ENCODE measurements at regions not wholly inside any gene's neighbourhood (a gene's known extent, or its start where the extent isn't known, plus 50 kb on each side); places are given as distances from the start of the nearest gene placed in this dataset.
"Not testable (repeated sequence)": the region's sequence is repeated elsewhere in the genome, so short reads cannot be mapped to it uniquely, and the experiment has no call there.

DNA sequence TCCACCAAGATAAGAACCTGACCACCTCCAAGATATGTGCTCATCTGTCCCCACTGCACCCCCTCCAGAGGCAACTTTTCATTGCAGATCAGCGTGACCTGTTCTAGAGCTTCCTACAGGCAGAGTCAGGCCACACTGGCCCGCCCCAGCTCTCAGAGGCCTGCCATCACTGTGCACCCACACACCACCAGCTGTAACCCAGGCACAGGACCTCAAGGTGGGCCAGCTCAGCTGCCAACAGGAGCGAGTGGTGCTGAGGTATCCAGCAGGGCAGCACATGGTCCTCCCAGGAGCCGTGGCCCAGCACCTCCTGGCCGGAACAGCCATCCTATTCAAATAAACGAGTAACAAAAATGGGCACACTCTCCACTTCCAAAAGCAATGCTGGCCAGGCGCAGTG is 189.9 kb upstream of the FOXD4L5 start:
- not testable (repeated sequence) for H3K27ac ChIP-seq (ENCODE audit: low read depth, low read length); H3K9me3 ChIP-seq (ENCODE audit: insufficient read depth, low read length); H3K79me2 ChIP-seq (ENCODE audit: insufficient read depth, low read length); H3K9ac ChIP-seq (ENCODE audit: low read length); H3K36me3 ChIP-seq (ENCODE audit: low read length); H3F3A ChIP-seq (ENCODE audit: insufficient read depth); H3K9me2 ChIP-seq (replicated peaks; ENCODE audit: insufficient read depth, low read length); H3K27me3 ChIP-seq (ENCODE audit: low read length); H2AFZ ChIP-seq (ENCODE audit: low read depth, low read length, severe bottlenecking); H4K20me1 ChIP-seq (ENCODE audit: low read depth, low read length); H3K4me3 ChIP-seq (ENCODE audit: insufficient read depth, low read length, poor library complexity, severe bottlenecking); H3K4me2 ChIP-seq (ENCODE audit: low read depth, low read length, poor library complexity, severe bottlenecking)

DNA sequence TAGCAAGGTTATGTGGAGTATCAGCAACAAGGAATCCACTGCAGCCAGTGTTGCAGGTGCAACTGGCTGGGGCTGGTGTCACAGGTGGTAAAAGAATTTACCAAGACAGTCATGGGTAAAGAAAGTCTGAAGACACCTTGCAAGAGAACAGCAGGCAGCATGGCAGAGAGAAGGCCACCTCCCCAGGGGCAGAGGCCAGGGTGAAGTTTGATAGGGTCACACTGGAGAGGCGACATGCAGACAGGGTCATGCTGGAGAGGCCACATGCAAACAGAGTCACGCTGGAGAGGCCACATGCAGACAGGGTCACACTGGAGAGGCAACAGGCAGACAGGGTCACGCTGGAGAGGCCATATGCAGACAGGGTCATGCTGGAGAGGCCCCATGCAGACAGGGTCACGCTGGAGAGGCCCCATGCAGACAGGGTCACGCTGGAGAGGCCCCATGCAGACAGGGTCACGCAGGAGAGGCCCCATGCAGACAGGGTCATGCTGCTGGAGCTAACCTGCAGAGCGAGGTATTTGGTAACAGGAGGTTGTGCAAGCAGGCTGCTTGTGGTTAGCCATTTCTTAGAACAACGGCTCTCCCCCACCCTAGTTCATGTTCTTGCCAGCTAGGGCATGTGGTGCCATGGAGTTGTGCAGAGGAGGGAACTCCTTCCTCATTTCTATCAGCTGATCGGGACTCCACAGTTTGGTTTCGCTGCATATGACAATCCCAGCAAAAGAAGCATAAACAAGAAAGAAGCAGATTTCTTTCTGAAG is 188.2 kb upstream of the FOXD4L5 start:
- not testable (repeated sequence) for H3F3A ChIP-seq (ENCODE audit: insufficient read depth); H3K27me3 ChIP-seq (ENCODE audit: low read length); H3K9me2 ChIP-seq (replicated peaks; ENCODE audit: insufficient read depth, low read length); H3K4me2 ChIP-seq (ENCODE audit: low read depth, low read length, poor library complexity, severe bottlenecking); H3K9ac ChIP-seq (ENCODE audit: low read length); H3K79me2 ChIP-seq (ENCODE audit: insufficient read depth, low read length); H3K36me3 ChIP-seq (ENCODE audit: low read length); H3K4me3 ChIP-seq (ENCODE audit: insufficient read depth, low read length, poor library complexity, severe bottlenecking); H3K27ac ChIP-seq (ENCODE audit: low read depth, low read length); H4K20me1 ChIP-seq (ENCODE audit: low read depth, low read length); H3K9me3 ChIP-seq (ENCODE audit: insufficient read depth, low read length); H2AFZ ChIP-seq (ENCODE audit: low read depth, low read length, severe bottlenecking)

DNA sequence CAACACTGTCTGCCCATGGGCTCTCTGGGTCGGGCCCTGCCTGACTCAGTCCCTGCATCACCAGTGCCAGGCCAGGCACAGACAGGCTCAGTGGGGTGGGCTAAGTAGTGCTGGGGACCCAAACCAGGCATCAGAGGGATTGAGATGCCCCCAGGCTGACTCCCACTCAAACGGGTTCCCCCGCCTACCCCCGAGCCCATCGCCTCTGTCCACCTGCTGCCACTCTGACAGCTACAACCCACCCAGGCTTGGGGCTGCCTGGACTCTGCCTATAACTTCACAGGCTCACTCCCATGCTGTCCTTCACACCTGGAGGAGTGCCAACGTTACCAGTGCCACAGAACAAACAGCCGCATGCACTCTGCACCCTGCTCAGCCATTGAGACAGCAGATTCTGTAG is 186.1 kb upstream of the FOXD4L5 start:
- H3K36me3 ChIP-seq (ENCODE audit: low read length); H3K27ac ChIP-seq (ENCODE audit: low read depth, low read length); H3K79me2 ChIP-seq (ENCODE audit: insufficient read depth, low read length); H3K9ac ChIP-seq (ENCODE audit: low read length); H2AFZ ChIP-seq (ENCODE audit: low read depth, low read length, severe bottlenecking); H3K27me3 ChIP-seq (ENCODE audit: low read length); H3F3A ChIP-seq (ENCODE audit: insufficient read depth); H3K4me3 ChIP-seq (ENCODE audit: insufficient read depth, low read length, poor library complexity, severe bottlenecking); H4K20me1 ChIP-seq (ENCODE audit: low read depth, low read length); H3K9me3 ChIP-seq (ENCODE audit: insufficient read depth, low read length); H3K9me2 ChIP-seq (replicated peaks; ENCODE audit: insufficient read depth, low read length); H3K4me2 ChIP-seq (ENCODE audit: low read depth, low read length, poor library complexity, severe bottlenecking): not testable (repeated sequence)

DNA sequence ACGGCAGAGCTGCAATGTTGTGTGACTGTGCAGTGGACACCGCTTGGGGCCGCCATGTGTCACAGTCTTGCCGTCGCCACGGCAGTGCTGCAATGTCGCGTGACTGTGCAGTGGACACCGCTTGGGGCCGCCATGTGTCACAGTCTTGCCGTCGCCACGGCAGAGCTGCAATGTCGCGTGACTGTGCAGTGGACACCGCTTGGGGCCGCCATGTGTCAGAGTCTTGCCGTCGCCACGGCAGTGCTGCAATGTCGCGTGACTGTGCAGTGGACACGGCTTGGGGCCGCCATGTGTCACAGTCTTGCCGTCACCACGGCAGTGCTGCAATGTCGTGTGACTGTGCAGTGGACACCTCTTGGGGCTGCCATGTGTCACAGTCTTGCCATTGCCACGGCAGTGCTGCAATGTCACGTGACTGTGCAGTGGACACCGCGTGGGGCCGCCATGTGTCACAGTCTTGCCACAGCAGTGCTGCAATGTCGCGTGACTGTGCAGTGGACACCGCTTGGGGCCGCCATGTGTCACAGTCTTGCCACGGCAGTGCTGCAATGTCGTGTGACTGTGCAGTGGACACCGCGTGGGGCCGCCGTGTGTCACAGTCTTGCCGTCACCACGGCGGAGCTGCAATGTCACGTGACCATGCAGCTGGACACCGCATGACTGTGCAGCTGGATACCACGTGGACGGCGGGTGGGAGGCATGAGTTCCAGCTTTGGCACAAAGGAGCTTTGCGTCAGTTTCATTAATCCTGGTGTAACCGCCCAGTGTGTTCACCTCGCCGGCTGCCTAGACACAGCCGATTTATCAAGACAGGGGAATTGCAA is 182.1 kb upstream of the FOXD4L5 start:
- H3K4me2 ChIP-seq (ENCODE audit: low read depth, low read length, poor library complexity, severe bottlenecking); H4K20me1 ChIP-seq (ENCODE audit: low read depth, low read length); H3K9ac ChIP-seq (ENCODE audit: low read length); H3K4me3 ChIP-seq (ENCODE audit: insufficient read depth, low read length, poor library complexity, severe bottlenecking); H3K79me2 ChIP-seq (ENCODE audit: insufficient read depth, low read length); H3K9me3 ChIP-seq (ENCODE audit: insufficient read depth, low read length); H2AFZ ChIP-seq (ENCODE audit: low read depth, low read length, severe bottlenecking); H3F3A ChIP-seq (ENCODE audit: insufficient read depth); H3K36me3 ChIP-seq (ENCODE audit: low read length); H3K27ac ChIP-seq (ENCODE audit: low read depth, low read length); H3K27me3 ChIP-seq (ENCODE audit: low read length); H3K9me2 ChIP-seq (replicated peaks; ENCODE audit: insufficient read depth, low read length): not testable (repeated sequence)

DNA sequence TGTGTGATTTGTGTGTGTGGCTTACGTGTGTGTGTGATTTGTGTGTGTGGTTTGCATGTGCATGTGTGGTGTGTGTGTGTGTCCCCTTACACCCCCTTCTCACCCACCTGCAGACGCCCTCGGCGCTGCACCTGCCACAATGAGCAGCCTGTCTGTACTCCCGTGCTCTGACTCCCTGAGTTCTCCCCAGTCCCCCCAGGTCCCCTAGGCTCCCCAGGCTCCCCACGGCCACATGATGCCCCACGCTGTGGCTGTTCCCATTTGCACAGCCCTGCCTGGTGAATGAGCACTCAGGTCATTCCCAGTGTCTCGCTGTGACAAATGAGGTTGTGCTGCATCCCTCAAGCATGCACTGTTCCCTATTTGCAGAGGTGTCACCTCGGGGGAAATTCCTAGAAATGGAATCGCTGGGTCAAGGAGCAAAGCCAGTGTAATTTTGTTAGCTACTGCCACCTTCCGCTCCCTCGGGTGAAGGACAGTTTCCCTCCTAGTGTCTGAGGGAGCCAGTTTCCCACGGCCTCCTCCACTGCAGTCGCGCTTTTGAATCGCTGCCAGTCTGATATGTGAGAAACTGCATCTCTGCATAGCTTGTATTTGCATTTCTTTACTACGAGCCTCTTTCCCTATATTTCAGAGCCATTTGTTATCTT is 180.4 kb upstream of the FOXD4L5 start:
- H3K27ac ChIP-seq (ENCODE audit: low read depth, low read length); H4K20me1 ChIP-seq (ENCODE audit: low read depth, low read length); H2AFZ ChIP-seq (ENCODE audit: low read depth, low read length, severe bottlenecking); H3K9me2 ChIP-seq (replicated peaks; ENCODE audit: insufficient read depth, low read length); H3K36me3 ChIP-seq (ENCODE audit: low read length); H3K27me3 ChIP-seq (ENCODE audit: low read length); H3K9me3 ChIP-seq (ENCODE audit: insufficient read depth, low read length); H3K79me2 ChIP-seq (ENCODE audit: insufficient read depth, low read length); H3K9ac ChIP-seq (ENCODE audit: low read length); H3K4me2 ChIP-seq (ENCODE audit: low read depth, low read length, poor library complexity, severe bottlenecking); H3K4me3 ChIP-seq (ENCODE audit: insufficient read depth, low read length, poor library complexity, severe bottlenecking); H3F3A ChIP-seq (ENCODE audit: insufficient read depth): not testable (repeated sequence)

DNA sequence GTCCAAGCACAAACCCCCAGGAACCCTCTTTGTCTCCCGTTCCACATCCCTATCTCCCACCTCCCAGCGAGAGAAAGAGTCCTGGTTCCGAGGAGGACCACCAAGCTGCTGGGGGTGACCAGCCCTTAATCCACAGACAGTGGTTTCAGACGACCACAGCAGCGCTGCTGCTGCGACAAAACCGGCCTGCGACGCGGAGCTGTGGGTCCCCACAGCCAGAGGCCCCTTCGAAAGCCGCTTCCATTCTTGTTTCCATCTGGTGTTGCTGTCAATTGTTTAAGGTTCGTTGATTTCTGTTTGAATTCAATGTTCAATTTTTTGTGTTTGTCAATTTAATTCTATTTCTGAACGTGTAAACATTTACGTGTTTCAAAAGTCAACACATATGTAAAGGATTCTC is 177.5 kb upstream of the FOXD4L5 start:
- H2AFZ ChIP-seq (ENCODE audit: low read depth, low read length, severe bottlenecking); H3K79me2 ChIP-seq (ENCODE audit: insufficient read depth, low read length); H3K4me3 ChIP-seq (ENCODE audit: insufficient read depth, low read length, poor library complexity, severe bottlenecking); H3K27me3 ChIP-seq (ENCODE audit: low read length); H3K36me3 ChIP-seq (ENCODE audit: low read length); H3K27ac ChIP-seq (ENCODE audit: low read depth, low read length); H4K20me1 ChIP-seq (ENCODE audit: low read depth, low read length); H3K9me2 ChIP-seq (replicated peaks; ENCODE audit: insufficient read depth, low read length); H3K4me2 ChIP-seq (ENCODE audit: low read depth, low read length, poor library complexity, severe bottlenecking); H3F3A ChIP-seq (ENCODE audit: insufficient read depth); H3K9me3 ChIP-seq (ENCODE audit: insufficient read depth, low read length); H3K9ac ChIP-seq (ENCODE audit: low read length): not testable (repeated sequence)
